NCI-H2227 treated with DMSO at 0.1 percent for 48 hours (cell line): ENCODE measurements at regions not wholly inside any gene's neighbourhood (a gene's known extent, or its start where the extent isn't known, plus 50 kb on each side); places are given as distances from the start of the nearest gene placed in this dataset.
"Not testable (repeated sequence)": the region's sequence is repeated elsewhere in the genome, so short reads cannot be mapped to it uniquely, and the experiment has no call there.

ENCODE experiments used
- DNase-seq: peaks from one replicate; lab custom pipeline; 2025; lab: John Stamatoyannopoulos, UW

DNA sequence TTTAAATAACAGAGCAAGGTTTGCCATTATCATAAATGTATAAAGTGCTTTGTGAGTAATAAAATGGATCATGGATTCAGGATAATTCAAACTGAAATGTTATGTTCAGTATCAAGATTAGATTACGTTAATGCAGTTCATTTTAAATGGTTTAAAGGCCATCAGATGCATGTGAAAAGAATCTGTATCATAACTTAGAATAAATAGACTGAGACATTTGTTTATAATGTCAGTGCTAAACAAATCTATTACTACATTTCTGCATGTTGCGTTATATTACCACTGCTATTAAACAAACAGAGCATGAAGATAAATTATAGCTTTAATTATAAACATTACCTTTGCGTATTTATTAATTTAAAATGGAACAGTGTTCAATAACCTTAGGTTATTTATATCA lies 160.2 kb downstream of the TOX3 start:
- DNase-seq: no peak

GRCh38 chr16:52384378-52384777 lies 162.6 kb downstream of the TOX3 start:
- DNase-seq: no peak

- no peak for DNase-seq
Observed at GRCh38 chr16:52383640-52384292, 163.2 kb downstream of the TOX3 start.

- DNase-seq: no peak
Observed at GRCh38 chr16:52383119-52383518, 163.8 kb downstream of the TOX3 start.

DNA sequence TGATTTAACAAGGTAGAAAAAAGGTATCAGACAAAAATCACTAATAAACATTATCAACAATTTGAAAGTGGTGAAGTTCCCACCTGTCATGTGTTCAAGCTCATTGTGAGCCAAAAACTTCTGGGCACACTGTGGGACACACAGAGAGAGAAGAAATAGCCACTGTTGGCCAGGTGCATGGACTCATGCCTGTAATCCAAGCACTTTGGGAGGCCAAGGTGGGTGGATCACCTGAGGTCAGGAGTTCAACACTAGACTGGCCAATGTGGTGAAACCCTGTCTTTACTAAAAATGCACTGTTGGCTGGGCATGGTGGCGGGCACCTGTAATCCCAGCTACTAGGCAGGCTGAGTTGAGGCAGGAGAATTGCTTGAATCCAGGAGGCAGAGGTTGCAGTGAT lies 167.4 kb downstream of the TOX3 start:
- DNase-seq: no peak

DNA sequence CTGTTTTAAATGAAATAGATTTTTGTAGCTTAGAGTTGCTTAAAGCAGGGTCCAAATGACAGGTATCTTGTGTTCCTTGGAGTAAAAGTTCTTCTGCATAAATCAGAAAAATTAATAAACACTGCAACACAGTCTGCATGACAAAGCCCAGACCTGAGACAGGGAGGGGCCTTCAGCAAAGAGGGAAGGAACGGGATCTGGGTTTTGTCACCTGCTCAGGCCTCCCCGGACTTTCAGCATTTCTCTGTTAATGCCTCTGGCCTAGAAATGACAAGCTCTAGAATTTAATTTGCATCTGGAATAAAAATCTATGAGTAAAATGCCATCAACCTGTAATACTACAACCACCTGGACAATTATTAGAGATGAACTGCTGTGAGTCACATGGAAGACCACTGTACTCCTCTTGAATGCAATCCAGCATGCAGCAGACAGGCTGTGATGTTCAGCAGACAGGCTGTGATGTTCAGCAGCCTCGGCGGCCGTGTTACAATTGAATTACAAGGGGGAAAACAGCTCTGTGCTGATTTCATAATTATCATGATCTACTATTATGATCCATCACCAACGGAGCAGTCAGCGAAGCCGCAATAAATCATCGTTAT lies 170.2 kb downstream of the TOX3 start:
- no peak for DNase-seq

DNA sequence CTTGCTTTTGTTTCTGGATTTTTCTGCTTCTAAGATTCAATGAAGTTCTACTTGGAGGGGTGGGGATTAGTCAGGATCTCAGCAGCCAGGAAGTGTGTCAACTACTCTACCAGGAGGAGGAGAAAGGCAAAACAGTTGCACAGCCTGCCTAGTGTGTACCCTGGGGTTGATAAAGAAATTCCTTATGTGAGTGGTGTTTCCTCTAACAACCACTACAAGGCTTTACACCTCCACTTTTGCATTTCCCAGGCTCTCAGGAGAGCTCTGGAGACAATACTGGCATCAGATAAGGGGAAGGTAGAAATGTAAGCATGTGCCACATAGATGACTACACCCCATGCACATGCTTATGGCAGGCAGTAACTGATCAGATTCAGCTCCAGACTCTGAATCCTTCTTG lies 174.6 kb downstream of the TOX3 start:
- DNase-seq: no peak

DNA sequence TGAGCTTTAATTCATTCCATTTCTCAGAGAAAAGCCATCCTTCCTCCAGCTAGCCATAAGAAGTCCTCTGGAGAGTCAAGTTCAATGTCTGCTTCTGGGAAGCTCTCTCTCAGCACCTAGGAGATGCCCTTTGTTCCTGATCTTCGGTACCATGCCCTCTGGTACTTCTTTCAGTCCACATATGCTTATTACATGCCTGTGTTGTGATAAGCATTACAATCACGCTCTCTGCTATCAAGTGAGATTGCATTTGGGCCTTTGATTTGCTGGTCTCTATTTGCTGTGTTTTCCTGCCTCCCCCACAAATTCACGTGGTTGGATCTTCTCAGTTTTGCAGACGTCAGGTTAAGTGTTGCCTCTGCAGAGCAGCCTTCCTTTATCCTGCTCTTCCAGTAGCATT lies 178.1 kb downstream of the TOX3 start:
- DNase-seq: no peak

- DNase-seq: no peak
Observed at GRCh38 chr16:52367821-52368220, 179.1 kb downstream of the TOX3 start.

DNA sequence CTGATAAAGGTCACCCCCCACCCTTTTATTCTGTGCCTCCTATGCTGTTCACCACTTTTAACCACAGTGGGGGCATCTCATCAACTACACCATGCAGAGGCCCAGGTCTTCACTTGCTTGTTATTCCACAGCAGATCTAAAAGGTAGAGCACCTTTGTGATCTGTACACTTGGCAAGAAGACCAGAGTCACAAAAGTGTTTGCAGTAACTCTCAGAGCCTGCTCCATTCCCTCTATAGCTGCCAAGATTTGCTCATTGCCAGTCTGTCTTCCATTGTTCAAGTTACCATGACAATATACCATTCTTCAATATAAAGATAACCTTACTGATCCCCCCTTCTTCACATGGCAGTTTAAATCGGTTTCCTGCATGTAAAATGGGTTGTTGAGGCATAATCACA lies 180.0 kb downstream of the TOX3 start:
- DNase-seq: no peak

- DNase-seq: no peak
Observed at GRCh38 chr16:52364500-52364899, 182.4 kb downstream of the TOX3 start.

GRCh38 chr16:52363082-52363481 lies 183.9 kb downstream of the TOX3 start:
- no peak for DNase-seq

GRCh38 chr16:52357711-52358110 lies 189.2 kb downstream of the TOX3 start:
- no peak for DNase-seq

GRCh38 chr16:52353249-52353648 lies 193.7 kb downstream of the TOX3 start:
- no peak for DNase-seq

DNA sequence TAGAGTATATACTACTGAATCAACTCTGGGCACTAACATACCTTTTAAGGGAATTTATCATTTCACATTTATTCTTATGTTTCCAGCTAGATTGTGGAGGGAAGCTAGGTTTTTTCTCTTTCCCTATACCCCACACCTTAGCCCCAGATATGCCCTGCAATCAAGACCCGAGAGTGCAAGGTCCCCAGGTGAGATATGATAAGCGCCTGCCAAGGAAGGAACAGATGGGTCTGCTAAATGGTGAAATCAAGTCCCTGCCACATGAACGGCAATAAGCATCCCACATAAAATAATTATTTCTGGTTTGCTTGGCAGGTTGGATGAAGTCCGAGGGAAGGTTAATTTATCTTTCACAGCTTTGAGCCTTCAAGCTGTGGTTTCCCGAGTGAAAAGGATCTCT lies 195.5 kb downstream of the TOX3 start:
- DNase-seq: no peak

GRCh38 chr16:52350031-52350642 lies 196.8 kb downstream of the TOX3 start:
- no peak for DNase-seq

DNA sequence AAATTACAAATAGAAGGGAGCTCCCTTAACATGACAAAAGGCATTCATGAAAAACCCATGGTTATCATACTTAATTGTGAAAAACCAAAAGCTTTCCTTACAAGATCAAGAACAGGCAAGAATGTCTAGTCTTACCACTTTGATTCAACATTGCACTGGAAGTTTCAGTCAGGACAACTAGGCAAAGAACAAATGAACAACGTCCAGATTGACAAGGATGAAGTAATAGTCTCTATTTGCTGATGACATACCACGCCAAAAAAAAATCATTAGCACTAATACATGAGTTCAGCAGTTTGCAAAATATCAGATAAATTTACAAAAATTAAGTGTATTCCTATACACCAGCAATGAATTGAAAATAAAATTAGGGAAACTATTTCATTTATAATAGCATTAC lies 200.2 kb downstream of the TOX3 start:
- no peak for DNase-seq

GRCh38 chr16:52333673-52334072 lies 213.3 kb downstream of the TOX3 start:
- DNase-seq: not testable (repeated sequence)

GRCh38 chr16:52320930-52321439 lies 226.0 kb downstream of the TOX3 start:
- no peak for DNase-seq

DNA sequence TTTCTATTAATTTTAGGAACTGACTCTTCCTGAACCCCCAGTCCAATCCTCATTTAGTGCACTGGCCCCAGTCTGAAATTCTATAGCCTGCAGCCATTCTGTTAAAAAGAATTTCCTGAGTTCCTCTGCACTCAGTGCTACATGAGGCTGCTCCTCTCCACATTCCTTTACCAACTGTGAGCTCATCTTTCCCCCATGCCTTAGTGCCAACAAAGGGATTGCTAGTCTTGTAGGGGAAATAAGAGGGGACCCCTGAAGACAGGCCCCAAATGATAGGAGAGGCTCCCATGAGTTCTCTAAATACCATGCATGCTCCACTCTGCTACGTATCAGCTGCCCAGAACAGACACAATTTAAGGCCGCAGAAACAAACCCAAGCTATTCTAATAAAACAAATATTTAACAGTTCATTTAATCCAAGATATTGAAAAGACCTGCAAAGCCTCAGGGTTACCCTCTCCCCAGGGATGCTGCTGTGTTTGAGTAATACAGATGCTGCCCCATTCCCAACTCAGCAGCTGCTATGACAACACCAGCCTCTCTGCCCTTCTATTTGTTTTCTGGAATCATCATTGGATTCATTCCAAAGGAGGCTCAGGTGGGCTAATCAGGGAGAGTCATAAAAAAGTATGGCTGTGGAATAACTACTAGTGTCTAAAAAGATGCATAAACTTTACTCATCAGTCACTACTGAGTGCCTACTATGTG lies 228.5 kb downstream of the TOX3 start:
- peak; percentile 51 for DNase-seq

- no peak for DNase-seq
Observed at GRCh38 chr16:52316241-52316640, 230.7 kb downstream of the TOX3 start.

DNA sequence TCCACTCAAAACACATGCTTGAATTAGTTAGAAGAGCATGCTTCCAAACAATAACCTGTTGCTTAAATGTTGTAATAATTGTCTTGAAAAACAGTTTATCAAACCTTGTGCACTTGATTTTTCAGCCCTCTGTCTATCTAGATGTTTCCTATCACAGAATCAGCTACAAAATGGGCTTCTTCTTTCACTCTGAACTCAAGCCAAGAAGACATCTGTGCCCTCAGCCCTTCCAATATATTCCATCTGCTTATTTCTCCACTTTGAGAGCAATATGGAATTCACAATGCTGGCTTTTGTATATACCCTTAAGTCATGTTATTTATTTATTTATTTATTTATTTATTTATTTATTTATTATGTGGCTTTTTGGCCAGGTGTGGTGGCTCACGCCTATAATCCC lies 234.2 kb downstream of the TOX3 start:
- no peak for DNase-seq
